ENCODE measurements at regions not wholly inside any gene's neighbourhood (a gene's known extent, or its start where the extent isn't known, plus 50 kb on each side); places are given as distances from the start of the nearest gene placed in this dataset.
"Not testable (repeated sequence)": the region's sequence is repeated elsewhere in the genome, so short reads cannot be mapped to it uniquely, and the experiment has no call there.

- DNase-seq (ENCODE audit: low read depth in 2 of 2), result not testable (repeated sequence)
Measured at GRCh38 chr15:29648415-29648814, 173.9 kb downstream of the TJP1 start.

- DNase-seq (ENCODE audit: low read depth in 2 of 2), result no peak
Measured at GRCh38 chr15:29645841-29646240, 176.4 kb downstream of the TJP1 start.

GRCh38 chr15:29644361-29644760 lies 177.9 kb downstream of the TJP1 start:
- DNase-seq (ENCODE audit: low read depth in 2 of 2), result not testable (repeated sequence)

- no peak for DNase-seq (ENCODE audit: low read depth in 2 of 2)
Measured at GRCh38 chr15:29638781-29639180, 183.5 kb downstream of the TJP1 start.

GRCh38 chr15:29638011-29638410 lies 184.3 kb downstream of the TJP1 start:
- DNase-seq (ENCODE audit: low read depth in 2 of 2), result no peak

- no peak for DNase-seq (ENCODE audit: low read depth in 2 of 2)
Measured at GRCh38 chr15:29637555-29637954, 184.7 kb downstream of the TJP1 start.

- DNase-seq (ENCODE audit: low read depth in 2 of 2), result no peak
Measured at GRCh38 chr15:29636921-29637320, 185.3 kb downstream of the TJP1 start.

- DNase-seq (ENCODE audit: low read depth in 2 of 2), result no peak
Measured at GRCh38 chr15:29636140-29636539, 186.1 kb downstream of the TJP1 start.

- no peak for DNase-seq (ENCODE audit: low read depth in 2 of 2)
Measured at GRCh38 chr15:29635513-29636098, 186.7 kb downstream of the TJP1 start.

GRCh38 chr15:29633971-29634370 lies 188.3 kb downstream of the TJP1 start:
- DNase-seq (ENCODE audit: low read depth in 2 of 2), result no peak

GRCh38 chr15:29632671-29633406 lies 189.4 kb downstream of the TJP1 start:
- no peak for DNase-seq (ENCODE audit: low read depth in 2 of 2)

- DNase-seq (ENCODE audit: low read depth in 2 of 2), result no peak
Measured at GRCh38 chr15:29631076-29632070, 190.9 kb downstream of the TJP1 start.

- DNase-seq (ENCODE audit: low read depth in 2 of 2), result no peak
Measured at GRCh38 chr15:29624271-29624670, 198.0 kb downstream of the TJP1 start.

- DNase-seq (ENCODE audit: low read depth in 2 of 2), result no peak
Measured at GRCh38 chr15:29623116-29623639, 199.1 kb downstream of the TJP1 start.

- DNase-seq (ENCODE audit: low read depth in 2 of 2), result no peak
Measured at GRCh38 chr15:29622637-29623036, 199.6 kb downstream of the TJP1 start.

- DNase-seq (ENCODE audit: low read depth in 2 of 2), result no peak
Measured at GRCh38 chr15:29621616-29622015, 200.7 kb downstream of the TJP1 start.

- DNase-seq (ENCODE audit: low read depth in 2 of 2), result no peak
Measured at GRCh38 chr15:29618586-29618985, 203.7 kb downstream of the TJP1 start.

GRCh38 chr15:29616512-29616911 lies 205.8 kb downstream of the TJP1 start:
- DNase-seq (ENCODE audit: low read depth in 2 of 2), result peak in 1 of 2 donors; percentile 7

GRCh38 chr15:29615791-29616190 lies 206.5 kb downstream of the TJP1 start:
- no peak for DNase-seq (ENCODE audit: low read depth in 2 of 2)

- no peak for DNase-seq (ENCODE audit: low read depth in 2 of 2)
Measured at GRCh38 chr15:29613951-29614382, 208.3 kb downstream of the TJP1 start.

- DNase-seq (ENCODE audit: low read depth in 2 of 2), result peak in 1 of 2 donors; percentile 29
Measured at GRCh38 chr15:29612701-29613100, 209.6 kb downstream of the TJP1 start.

- peak in 1 of 2 donors; percentile 18 for DNase-seq (ENCODE audit: low read depth in 2 of 2)
Measured at GRCh38 chr15:29612096-29612495, 210.2 kb downstream of the TJP1 start.

Data from dermis microvascular lymphatic vessel endothelial cell (primary cell).